ENCODE measurements at regions not wholly inside any gene's neighbourhood (a gene's known extent, or its start where the extent isn't known, plus 50 kb on each side); places are given as distances from the start of the nearest gene placed in this dataset.

DNA sequence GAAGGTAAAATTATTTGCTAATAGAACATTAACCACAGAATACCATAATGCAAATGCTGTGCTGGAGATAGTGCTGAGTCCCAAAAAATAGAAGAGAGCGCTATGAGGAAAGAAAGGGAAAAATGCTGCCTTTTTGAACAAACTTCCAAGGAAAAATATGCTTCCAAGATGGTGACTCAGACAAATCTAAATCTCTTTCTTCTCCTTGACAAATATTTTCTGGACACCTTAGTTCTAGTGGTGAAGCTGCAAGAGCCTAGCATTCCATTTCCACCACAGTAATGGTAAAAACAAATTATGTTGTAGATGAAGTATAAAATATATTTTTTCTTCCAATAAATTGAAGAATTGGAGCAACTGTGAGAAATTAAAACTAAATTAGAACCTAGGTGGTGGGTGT lies 155.6 kb upstream of the TBX18 start:
- no peaks in the 10 kb centered on the region for H3K36me3 Mint-ChIP-seq (ENCODE audit: low read depth)
- ATAC-seq (no peak), DNase-seq (no peak)
- no peaks in the 10 kb centered on the region for H3K9me3 ChIP-seq (ENCODE audit: control insufficient read depth, low read length, poor library complexity, severe bottlenecking)
- no peaks in the 10 kb centered on the region for H3K4me1 Mint-ChIP-seq
- H3K4me3 Mint-ChIP-seq, result no peak overlapping the region
- no peaks in the 10 kb centered on the region for H3K27me3 Mint-ChIP-seq
- no peak overlapping the region for H3K27ac Mint-ChIP-seq

DNA sequence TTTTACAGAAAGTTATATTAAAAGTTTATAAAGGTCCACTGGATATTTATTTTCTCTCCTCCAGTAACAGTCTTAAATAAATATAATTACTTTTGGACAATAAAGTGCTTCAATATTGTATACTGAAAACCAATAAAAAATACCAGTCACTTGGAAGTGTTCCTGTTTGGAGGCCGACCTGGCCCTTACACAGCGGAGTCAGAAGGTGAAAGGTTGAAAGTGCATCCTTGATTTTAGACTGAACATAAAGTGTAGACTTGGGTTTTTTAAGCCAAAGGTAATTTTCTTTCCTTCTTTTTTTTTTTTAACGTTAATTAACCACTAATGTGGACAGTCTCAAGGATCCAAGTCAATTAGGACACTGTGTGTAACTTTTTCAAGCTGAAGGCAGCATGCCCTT lies 152.3 kb upstream of the TBX18 start:
- ATAC-seq (no peak), DNase-seq (no peak)
- no peaks in the 10 kb centered on the region for H3K27me3 Mint-ChIP-seq
- H3K27ac Mint-ChIP-seq, result no peak overlapping the region
- H3K36me3 Mint-ChIP-seq (ENCODE audit: low read depth), result no peaks in the 10 kb centered on the region
- H3K4me1 Mint-ChIP-seq, result no peaks in the 10 kb centered on the region
- H3K4me3 Mint-ChIP-seq, result no peak overlapping the region
- H3K9me3 ChIP-seq (ENCODE audit: control insufficient read depth, low read length, poor library complexity, severe bottlenecking), result no peaks in the 10 kb centered on the region

DNA sequence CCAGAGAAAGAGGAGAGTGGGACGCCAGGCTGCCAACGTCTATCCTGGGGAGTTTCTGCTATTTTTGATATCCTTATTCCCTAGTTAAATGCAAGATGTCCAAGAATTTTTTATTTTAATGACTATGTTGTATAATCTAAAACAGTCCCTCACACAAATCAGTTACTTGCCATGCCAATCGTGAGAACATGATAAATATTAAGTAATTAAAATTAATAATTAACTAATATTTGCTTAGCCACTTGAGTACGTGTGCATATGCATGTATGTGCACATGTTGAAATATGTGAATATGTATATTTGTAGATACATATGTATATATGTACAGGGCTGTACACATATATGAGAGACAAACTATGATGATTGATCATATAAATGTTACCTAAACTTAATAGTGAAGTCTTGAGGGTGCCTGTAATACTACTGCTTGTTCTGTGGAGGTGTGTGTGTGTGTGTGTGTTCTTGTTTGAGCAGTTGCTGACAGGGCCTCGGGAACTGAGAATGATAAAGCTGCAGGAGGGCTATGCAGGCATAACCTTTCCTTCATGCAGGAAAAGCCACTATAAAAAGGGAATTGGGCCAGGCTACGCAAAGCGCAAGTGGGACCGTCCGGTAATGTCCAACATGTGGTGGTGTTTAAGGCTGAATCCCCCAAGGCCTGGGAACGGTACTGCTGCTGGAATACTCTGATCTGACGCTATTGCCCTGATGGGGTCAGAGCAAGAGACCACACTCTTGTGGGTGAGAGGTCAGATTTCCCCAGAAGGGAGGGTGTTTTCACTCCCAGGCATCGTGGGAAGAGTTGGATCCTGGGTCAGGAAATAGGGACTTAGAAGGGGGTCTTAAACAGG lies 148.3 kb upstream of the TBX18 start:
- no peaks in the 10 kb centered on the region for H3K27me3 Mint-ChIP-seq
- H3K36me3 Mint-ChIP-seq (ENCODE audit: low read depth), result no peaks in the 10 kb centered on the region
- H3K9me3 ChIP-seq (ENCODE audit: control insufficient read depth, low read length, poor library complexity, severe bottlenecking), result no peaks in the 10 kb centered on the region
- no peak overlapping the region for H3K4me3 Mint-ChIP-seq
- ATAC-seq (no peak), DNase-seq (no peak)
- no peak overlapping the region for H3K27ac Mint-ChIP-seq
- H3K4me1 Mint-ChIP-seq, result no peaks in the 10 kb centered on the region

DNA sequence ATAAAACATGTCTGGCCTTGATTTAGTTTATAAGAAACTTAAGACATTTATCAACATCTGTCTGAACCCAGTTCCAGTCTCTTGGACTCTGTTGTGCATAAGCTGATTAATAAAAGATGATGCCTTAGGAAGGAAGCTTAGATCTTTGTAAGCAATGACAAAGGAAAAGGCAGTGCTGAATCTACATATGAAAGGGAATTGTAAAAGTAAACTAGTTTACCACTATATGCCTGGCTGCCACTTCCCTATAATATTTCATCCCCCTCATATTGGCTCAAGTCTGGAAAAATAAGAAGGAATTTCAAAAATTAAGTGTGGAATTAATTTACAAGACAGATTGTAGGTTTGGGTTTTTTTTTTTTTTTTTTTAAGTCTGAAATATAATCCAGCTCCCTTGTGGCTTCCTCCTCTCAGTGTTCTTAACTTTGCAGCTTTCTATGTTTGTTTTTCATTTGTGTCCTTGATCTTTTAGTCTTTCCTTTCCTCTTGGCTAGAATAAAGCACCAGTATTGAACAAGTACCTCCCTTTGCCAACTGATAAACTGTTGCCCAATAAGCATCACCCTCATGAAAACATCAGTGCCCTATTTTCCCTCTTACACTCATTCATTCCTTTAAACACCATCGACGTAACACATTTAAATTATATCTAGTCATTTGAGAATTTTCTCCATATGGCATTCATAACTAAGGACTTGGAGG lies 146.7 kb upstream of the TBX18 start:
- no peak for ATAC-seq
- H3K4me3 Mint-ChIP-seq, result no peak overlapping the region
- H3K4me1 Mint-ChIP-seq, result no peaks in the 10 kb centered on the region

DNA sequence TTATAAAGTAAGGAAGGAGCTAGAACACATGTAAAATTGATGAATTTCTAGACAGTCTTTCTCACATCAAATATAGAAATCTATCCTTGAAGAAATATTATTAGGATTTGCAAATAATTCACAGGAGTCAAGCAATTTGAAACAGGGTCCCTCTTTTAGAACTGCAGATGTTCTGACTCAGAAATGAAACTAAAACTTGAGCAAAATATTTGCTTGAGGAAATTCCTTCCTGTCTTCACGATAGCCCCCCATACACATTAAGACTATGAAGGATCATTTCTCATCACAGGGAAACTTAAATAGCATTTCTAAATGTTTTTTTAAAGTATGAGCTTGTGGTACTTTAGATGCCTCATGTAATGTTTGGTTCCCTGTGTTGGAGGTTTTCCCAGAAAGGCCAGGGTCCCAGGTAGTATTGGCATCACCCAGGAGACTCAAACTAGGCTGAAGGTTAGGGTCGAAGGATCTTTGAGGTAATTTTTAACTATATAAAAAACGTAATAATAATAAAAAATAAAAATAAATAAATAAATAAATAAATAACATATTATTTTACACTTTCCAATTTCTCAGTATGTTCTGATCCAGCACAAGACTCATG lies 144.0 kb upstream of the TBX18 start:
- no peaks in the 10 kb centered on the region for H3K27me3 Mint-ChIP-seq
- no peak overlapping the region for H3K27ac Mint-ChIP-seq
- ATAC-seq, result no peak
- H3K9me3 ChIP-seq (ENCODE audit: control insufficient read depth, low read length, poor library complexity, severe bottlenecking), result no peaks in the 10 kb centered on the region
- no peaks in the 10 kb centered on the region for H3K36me3 Mint-ChIP-seq (ENCODE audit: low read depth)
- no peaks in the 10 kb centered on the region for H3K4me1 Mint-ChIP-seq
- H3K4me3 Mint-ChIP-seq, result no peak overlapping the region
- DNase-seq, result no peak

More for the DNA sequence above, 146.7 kb upstream of the TBX18 start:
- Mint-ChIP-seq H3K36me3 (ENCODE audit: low read depth) (no peaks in the 10 kb centered on the region), H3K27me3 (no peaks in the 10 kb centered on the region), H3K27ac (no peak overlapping the region)
- no peak for DNase-seq
- H3K9me3 ChIP-seq (ENCODE audit: control insufficient read depth, low read length, poor library complexity, severe bottlenecking), result no peaks in the 10 kb centered on the region

DNA sequence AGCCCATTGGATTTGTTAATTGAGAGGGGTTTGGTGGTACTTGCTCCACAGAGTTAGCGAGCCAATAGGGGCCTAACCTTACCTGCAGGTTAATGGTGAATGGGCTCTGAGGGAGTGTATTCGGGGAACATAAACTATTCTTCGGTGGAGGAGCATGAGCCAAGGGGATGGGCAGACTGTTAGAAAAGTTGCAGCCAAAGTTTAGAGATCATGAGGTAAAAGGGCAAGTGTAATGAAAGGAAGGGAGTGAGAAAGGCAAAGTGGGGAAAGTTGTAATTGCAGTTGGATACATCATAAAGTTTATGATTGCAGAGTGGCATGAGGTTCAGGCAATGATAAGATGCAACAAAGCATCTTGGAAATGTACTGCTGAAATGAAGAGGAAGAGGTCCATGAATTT lies 142.1 kb upstream of the TBX18 start:
- DNase-seq (no peak), ATAC-seq (no peak)
- H3K4me3 Mint-ChIP-seq, result no peak overlapping the region
- no peaks in the 10 kb centered on the region for H3K4me1 Mint-ChIP-seq
- H3K27ac Mint-ChIP-seq, result no peak overlapping the region
- no peaks in the 10 kb centered on the region for H3K36me3 Mint-ChIP-seq (ENCODE audit: low read depth)
- H3K9me3 ChIP-seq (ENCODE audit: control insufficient read depth, low read length, poor library complexity, severe bottlenecking), result no peaks in the 10 kb centered on the region
- H3K27me3 Mint-ChIP-seq, result no peaks in the 10 kb centered on the region

DNA sequence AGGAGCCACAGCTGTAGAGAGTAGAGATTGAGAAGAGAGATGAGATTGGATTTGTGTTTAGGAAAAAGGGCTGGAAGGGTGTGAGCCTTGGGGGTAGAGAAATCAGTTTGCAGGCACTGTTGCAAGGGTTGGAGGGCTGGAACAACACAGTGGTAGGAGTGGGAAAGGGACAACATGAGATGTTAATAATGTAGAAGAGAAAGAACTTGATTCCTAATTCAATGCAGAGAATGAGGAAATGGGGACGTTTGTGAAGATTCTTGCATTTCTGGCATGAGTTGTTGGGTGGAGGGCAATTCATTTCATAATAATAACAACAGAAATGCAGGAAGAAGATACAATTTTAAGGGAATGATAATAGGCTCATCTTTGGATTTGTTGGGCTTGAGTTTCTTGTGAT lies 141.4 kb upstream of the TBX18 start:
- DNase-seq, result no peak
- H3K9me3 ChIP-seq (ENCODE audit: control insufficient read depth, low read length, poor library complexity, severe bottlenecking), result no peaks in the 10 kb centered on the region
- no peak for ATAC-seq
- Mint-ChIP-seq H3K27ac (no peak overlapping the region), H3K4me1 (no peaks in the 10 kb centered on the region), H3K4me3 (no peak overlapping the region), H3K36me3 (ENCODE audit: low read depth) (no peaks in the 10 kb centered on the region), H3K27me3 (no peaks in the 10 kb centered on the region)

DNA sequence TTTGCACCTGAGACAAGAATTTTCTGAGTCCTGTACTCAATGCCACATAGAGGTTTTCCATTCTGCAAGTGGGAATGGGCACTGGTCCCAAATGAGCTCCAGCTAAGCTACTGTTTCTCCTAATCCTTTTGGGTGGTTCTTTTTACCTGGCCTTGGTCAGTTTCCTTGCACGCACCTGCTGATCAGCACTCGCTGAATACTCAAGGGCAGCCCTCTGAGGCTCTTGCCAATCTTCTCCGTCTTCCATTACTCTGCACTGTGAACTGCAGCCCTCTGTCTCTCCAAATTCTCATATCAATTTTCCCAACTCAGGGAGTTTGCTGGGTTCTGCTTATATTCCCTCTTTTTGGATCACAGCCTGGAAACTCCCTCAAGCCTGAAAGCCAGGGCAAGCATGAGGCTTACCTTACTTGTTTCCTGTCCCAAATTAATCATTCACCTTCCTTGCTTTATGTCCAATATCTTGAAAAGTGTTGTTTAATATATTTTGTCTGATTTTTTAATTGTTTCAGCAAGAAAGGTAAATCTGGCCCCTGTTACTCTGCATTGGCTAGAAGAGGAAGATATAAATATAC lies 138.0 kb upstream of the TBX18 start:
- H3K4me1 Mint-ChIP-seq, result no peaks in the 10 kb centered on the region
- no peaks in the 10 kb centered on the region for H3K36me3 Mint-ChIP-seq (ENCODE audit: low read depth)
- H3K27ac Mint-ChIP-seq, result no peak overlapping the region
- DNase-seq (no peak), ATAC-seq (no peak)
- H3K9me3 ChIP-seq (ENCODE audit: control insufficient read depth, low read length, poor library complexity, severe bottlenecking), result no peaks in the 10 kb centered on the region
- no peaks in the 10 kb centered on the region for H3K27me3 Mint-ChIP-seq
- no peak overlapping the region for H3K4me3 Mint-ChIP-seq

DNA sequence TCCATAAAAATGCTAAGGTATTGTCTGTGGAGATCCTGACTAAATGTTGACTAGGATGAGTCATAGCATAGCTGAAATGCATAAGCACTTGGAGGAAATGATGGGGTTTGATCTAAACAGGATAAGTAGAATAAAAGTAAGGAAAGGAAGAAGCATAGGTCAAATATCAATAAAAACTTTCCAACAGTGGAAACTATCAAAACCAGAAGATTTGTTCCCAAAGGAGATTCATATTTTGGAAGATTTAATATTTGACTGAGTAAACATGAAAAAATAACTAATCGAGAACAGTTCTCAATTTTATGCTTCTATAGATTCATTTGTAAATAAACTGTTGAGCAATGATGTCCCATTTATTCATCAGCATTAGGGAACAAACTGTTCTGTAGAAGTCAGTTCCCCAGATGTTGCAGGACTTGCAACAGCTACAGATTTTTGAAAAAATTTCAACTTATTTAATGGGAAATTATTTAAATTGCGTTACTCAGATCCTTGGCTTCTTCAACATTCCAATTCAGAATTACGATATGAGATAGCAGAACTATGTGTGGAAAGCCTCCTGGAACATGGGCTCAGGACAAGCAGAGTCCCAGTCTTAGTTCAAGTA lies 133.7 kb upstream of the TBX18 start:
- ATAC-seq (no peak), DNase-seq (no peak)
- Mint-ChIP-seq H3K4me3 (no peak overlapping the region), H3K27ac (no peak overlapping the region), H3K4me1 (no peaks in the 10 kb centered on the region), H3K36me3 (ENCODE audit: low read depth) (no peaks in the 10 kb centered on the region), H3K27me3 (no peaks in the 10 kb centered on the region)
- H3K9me3 ChIP-seq (ENCODE audit: control insufficient read depth, low read length, poor library complexity, severe bottlenecking), result no peaks in the 10 kb centered on the region

DNA sequence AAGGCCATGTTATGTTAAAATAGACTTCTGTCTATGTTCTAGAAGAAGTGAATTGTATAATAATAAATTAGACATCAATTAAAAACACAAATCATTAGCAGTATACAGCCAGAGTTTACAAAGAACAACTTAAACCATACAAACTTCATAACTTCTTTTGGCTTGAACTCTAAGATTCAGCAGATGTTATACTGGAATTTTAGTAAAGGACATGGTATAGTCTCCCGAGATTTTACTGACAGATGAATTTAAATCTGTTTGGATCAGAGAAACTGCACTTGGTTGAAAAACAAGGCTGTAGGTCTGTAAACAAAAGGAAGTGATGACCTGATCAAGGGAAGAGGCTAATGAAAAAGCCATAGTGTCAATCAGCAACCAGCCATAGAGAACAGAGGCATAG lies 132.6 kb upstream of the TBX18 start:
- no peaks in the 10 kb centered on the region for H3K9me3 ChIP-seq (ENCODE audit: control insufficient read depth, low read length, poor library complexity, severe bottlenecking)
- H3K27ac Mint-ChIP-seq, result no peak overlapping the region
- no peaks in the 10 kb centered on the region for H3K36me3 Mint-ChIP-seq (ENCODE audit: low read depth)
- H3K4me3 Mint-ChIP-seq, result no peak overlapping the region
- H3K27me3 Mint-ChIP-seq, result no peaks in the 10 kb centered on the region
- ATAC-seq (no peak), DNase-seq (no peak)
- H3K4me1 Mint-ChIP-seq, result no peaks in the 10 kb centered on the region

DNA sequence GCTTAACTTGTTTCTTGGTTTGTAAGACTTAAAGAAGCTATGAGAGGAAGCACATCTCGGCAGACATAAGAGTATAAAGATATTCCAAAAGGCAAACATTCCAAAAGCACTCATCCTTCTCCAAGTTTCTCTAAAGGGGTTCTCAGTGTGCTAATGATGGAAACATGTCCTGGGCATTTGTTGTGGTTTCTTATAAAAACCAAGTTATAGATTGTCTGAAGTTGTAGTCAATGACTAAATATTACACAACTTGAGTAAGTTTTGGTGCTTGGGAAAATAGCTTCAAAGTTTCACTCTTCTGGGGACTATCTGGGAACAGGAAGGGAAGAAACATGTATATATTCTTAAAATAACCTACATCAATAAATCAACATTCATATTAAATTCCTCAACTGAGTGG lies 128.3 kb upstream of the TBX18 start:
- DNase-seq (no peak), ATAC-seq (no peak)
- Mint-ChIP-seq H3K36me3 (ENCODE audit: low read depth) (no peaks in the 10 kb centered on the region), H3K27ac (no peak overlapping the region), H3K27me3 (no peaks in the 10 kb centered on the region), H3K4me1 (no peaks in the 10 kb centered on the region), H3K4me3 (no peak overlapping the region)
- no peaks in the 10 kb centered on the region for H3K9me3 ChIP-seq (ENCODE audit: control insufficient read depth, low read length, poor library complexity, severe bottlenecking)

DNA sequence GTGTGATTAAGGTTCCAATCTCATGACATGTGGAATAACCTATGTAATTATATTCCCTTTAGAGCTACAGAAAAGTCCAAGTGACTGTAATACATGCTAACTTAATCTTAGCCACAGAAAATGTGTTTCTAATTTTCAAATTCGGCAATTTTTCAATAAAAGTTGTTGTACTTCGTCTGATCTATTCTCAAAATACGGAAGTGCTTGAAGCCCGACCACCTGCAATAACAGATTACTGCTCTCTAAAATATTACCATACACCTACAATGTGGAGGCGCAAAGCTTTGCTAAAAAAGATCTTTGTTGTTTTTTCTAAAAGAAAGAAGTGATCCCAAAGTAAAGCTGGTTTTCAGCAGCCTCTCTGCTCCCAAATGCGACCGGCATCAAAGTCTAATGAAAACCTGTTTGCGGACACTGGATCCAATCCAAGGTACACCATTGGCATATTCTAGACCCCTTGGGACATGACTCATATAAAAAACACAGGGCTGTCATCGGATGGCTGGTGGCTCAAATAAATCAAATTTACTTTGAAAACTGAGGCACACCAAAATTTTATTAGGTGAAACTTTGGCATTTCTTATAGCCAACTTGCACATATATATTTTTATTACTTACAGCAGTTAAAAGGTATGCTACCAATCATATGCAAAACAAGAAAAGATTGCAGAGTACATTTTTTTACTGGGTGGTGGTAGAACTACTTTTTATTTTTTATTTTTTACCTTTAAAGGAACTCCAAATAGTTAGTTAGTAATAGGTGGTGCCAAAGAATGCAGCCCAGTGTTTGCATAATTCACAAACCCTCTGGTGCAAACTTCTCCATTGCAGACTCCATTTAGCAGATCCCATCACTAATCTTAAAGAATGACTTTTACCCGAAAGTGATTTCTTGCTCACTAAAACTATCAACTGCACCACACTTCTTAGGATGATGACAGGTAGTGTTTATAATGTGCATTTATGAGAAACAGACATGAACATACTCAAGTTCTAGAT lies 118.7 kb upstream of the TBX18 start:
- no peak for DNase-seq
- H3K36me3 Mint-ChIP-seq (ENCODE audit: low read depth), result no peaks in the 10 kb centered on the region
- ATAC-seq, result no peak
- no peaks in the 10 kb centered on the region for H3K27me3 Mint-ChIP-seq
- H3K4me3 Mint-ChIP-seq, result no peak overlapping the region
- no peaks in the 10 kb centered on the region for H3K4me1 Mint-ChIP-seq
- H3K9me3 ChIP-seq (ENCODE audit: control insufficient read depth, low read length, poor library complexity, severe bottlenecking), result no peaks in the 10 kb centered on the region
- no peak overlapping the region for H3K27ac Mint-ChIP-seq
